Panc1 (cell line): ENCODE measurements at regions not wholly inside any gene's neighbourhood (a gene's known extent, or its start where the extent isn't known, plus 50 kb on each side); places are given as distances from the start of the nearest gene placed in this dataset.

Experiments used
- ATAC-seq: fragments of 200-7000 bp; cut with Tn5 transposase; 2 replicates; pipeline ENCODE4 v1.9.1; 2020; ENCODE audit warnings: mild to moderate bottlenecking, moderate library complexity
- BruUV-seq: library from RNA; stranded (reverse); fragments of 400-500 nt; replicated peaks from 2 replicates; lab custom pipeline; 2021; lab: Mats Ljungman, UMichigan
- CTCF ChIA-PET: fragments of 300-600 bp; sonication (Branson Sonifier 250); formaldehyde crosslinking; loops from one replicate; lab custom pipeline; 2022; ENCODE audit warnings: antibody characterized with exemption; lab: Charles Lee
- POLR2A ChIA-PET: fragments of 300-600 bp; sonication (Branson Sonifier 250); formaldehyde crosslinking; loops from one replicate; lab custom pipeline; 2022; ENCODE audit warnings: antibody characterized with exemption; lab: Charles Lee
- DNase-seq: peaks from one replicate; pipeline ENCODE4 v3.0.0-alpha.2; 2010; ENCODE audit warnings: low read depth, low spot score
- H3K27ac ChIP-seq: 2 replicates; pipeline ENCODE4 v1.5.1; 2011; ENCODE audit warnings: mild to moderate bottlenecking, low read length, inconsistent platforms
- H3K27me3 ChIP-seq: fragments of 200-500 bp; sonication (Bioruptor generic); 2 replicates; pipeline ENCODE4 v1.6.0; 2014; ENCODE audit warnings: low read length, inconsistent platforms; ENCODE audit not compliant: control insufficient read depth, insufficient read depth
- H3K36me3 ChIP-seq: fragments of 200-500 bp; sonication (Bioruptor generic); 2 replicates; pipeline ENCODE4 v1.5.1; 2014; ENCODE audit warnings: inconsistent platforms, mild to moderate bottlenecking, low read length, moderate library complexity; ENCODE audit not compliant: control insufficient read depth, insufficient read depth
- H3K4me1 ChIP-seq: 2 replicates; pipeline ENCODE4 v1.5.1; 2011; ENCODE audit warnings: inconsistent platforms, mild to moderate bottlenecking, low read length, moderate library complexity; ENCODE audit not compliant: control insufficient read depth, insufficient read depth
- H3K4me3 ChIP-seq, 2 experiments: 2 replicates each; pipeline ENCODE4 v1.5.1; 2011 to 2012; ENCODE audit warnings: low read depth in 2 of 2, low read length in 2 of 2, mild to moderate bottlenecking in 2 of 2, inconsistent platforms in 1 of 2, moderate library complexity in 1 of 2
- H3K9me3 ChIP-seq: fragments of 200-500 bp; sonication (Bioruptor generic); 2 replicates; pipeline ENCODE4 v1.5.1; 2014; ENCODE audit warnings: low read depth, mild to moderate bottlenecking, inconsistent platforms, low read length, moderate library complexity; ENCODE audit not compliant: control insufficient read depth, insufficient read depth
- CTCF ChIP-seq: fragments of 450-650 bp; IDR thresholded peaks from 2 replicates; pipeline ENCODE4 v1.5.1; 2017; ENCODE audit warnings: mild to moderate bottlenecking
- REST ChIP-seq, 2 experiments: IDR thresholded peaks; 2 replicates each; pipeline ENCODE4 v1.6.1; 2011 to 2012; ENCODE audit warnings: low read depth in 2 of 2, control low read depth in 1 of 2, low read length in 1 of 2, mild to moderate bottlenecking in 1 of 2, moderate library complexity in 1 of 2; ENCODE audit not compliant: insufficient read depth in 1 of 2
- SIN3A ChIP-seq: IDR thresholded peaks from 2 replicates; pipeline ENCODE4 v1.6.1; 2012; ENCODE audit warnings: low read depth, mild to moderate bottlenecking, low read length, moderate library complexity, borderline replicate concordance; ENCODE audit not compliant: insufficient read depth
- TCF7L2 ChIP-seq: IDR thresholded peaks from 2 replicates; pipeline ENCODE4 v1.6.1; 2011; ENCODE audit warnings: mild to moderate bottlenecking, low read depth, low read length, inconsistent platforms
- in situ Hi-C: cut with HindIII; loops from 2 replicates; pipeline ENCODE4 v1.10.0; 2016; ENCODE audit warnings: low sequenced_read_pairs, low pct_unique_long_range_greater_than_20kb
- intact Hi-C: fragments of 100-400 bp; cut with micrococcal nuclease; formaldehyde crosslinking; loops from one replicate; pipeline ENCODE4 v1.10.0; 2022; ENCODE audit not compliant: unreplicated experiment

GRCh38 chr10:129040377-129040776, 426.7 kb upstream of the MGMT start:
- Histone ChIP-seq H3K9me3 (no peaks in the 10 kb centered on the region), H3K4me1 (no peaks in the 10 kb centered on the region), H3K27ac (no peak overlapping the region), H3K4me3 (no peak overlapping the region), H3K36me3 (no peaks in the 10 kb centered on the region), H3K27me3 (peaks cover 8% of the 10 kb centered on the region; the same call in 1 of the 2 replicates)
- TF ChIP-seq CTCF (no peak), SIN3A (no peak), REST (IDR thresholded peaks at IDR 0.05; ENCODE audit: insufficient read depth in 1 of 2, low read depth in 2 of 2, low read length in 1 of 2) (no peak)
- BruUV-seq, result no TSS peak
- DNase-seq (no peak), ATAC-seq (no peak)
- in situ Hi-C loops (no loop called here), intact Hi-C loops (no loop called here)
- ChIA-PET CTCF (no interaction called here), POLR2A (no interaction called here)

- H3K4me1 ChIP-seq, result no peaks in the 10 kb centered on the region
- no peak overlapping the region for H3K27ac ChIP-seq
- no peak for ATAC-seq
- no peaks in the 10 kb centered on the region for H3K9me3 ChIP-seq
- peaks cover 8% of the 10 kb centered on the region; the same call in 1 of the 2 replicates for H3K27me3 ChIP-seq
- BruUV-seq, result no TSS peak
- POLR2A ChIA-PET, result no interaction called here
- TF ChIP-seq SIN3A, result no peak
- no peak for TF ChIP-seq CTCF
- no peak for TF ChIP-seq TCF7L2
- DNase-seq, result no peak
- H3K4me3 ChIP-seq, result no peak overlapping the region
- CTCF ChIA-PET, result no interaction called here
- in situ Hi-C loops (no loop called here), intact Hi-C loops (no loop called here)
- no peaks in the 10 kb centered on the region for H3K36me3 ChIP-seq
Measured at GRCh38 chr10:129041916-129042315, 425.1 kb upstream of the MGMT start.
